H9 (cell line): ENCODE measurements at regions not wholly inside any gene's neighbourhood (a gene's known extent, or its start where the extent isn't known, plus 50 kb on each side); places are given as distances from the start of the nearest gene placed in this dataset.

Experiments
- DNase-seq: peaks from one replicate; pipeline ENCODE4 v3.0.0-alpha.2; 2017
- H2AFZ ChIP-seq: one replicate; pipeline ENCODE4 v1.6.1; 2013; ENCODE audit warnings: mild to moderate bottlenecking, low read length, control low read depth, moderate library complexity
- H2AK5ac ChIP-seq: 2 replicates; pipeline ENCODE4 v1.6.1; 2013; ENCODE audit warnings: low read length, control low read depth, mixed read lengths; ENCODE audit not compliant: insufficient read length
- H2BK120ac ChIP-seq: one replicate; pipeline ENCODE4 v1.6.1; 2013; ENCODE audit warnings: low read depth, mild to moderate bottlenecking, low read length, control low read depth, inconsistent platforms; ENCODE audit not compliant: poor library complexity, severe bottlenecking
- H2BK12ac ChIP-seq: 2 replicates; pipeline ENCODE4 v1.6.1; 2013; ENCODE audit warnings: low read length, control low read depth, mixed read lengths, low read depth; ENCODE audit not compliant: insufficient read length
- H2BK15ac ChIP-seq: 2 replicates; pipeline ENCODE4 v1.6.1; 2013; ENCODE audit warnings: low read depth, low read length, control low read depth
- H2BK20ac ChIP-seq: one replicate; pipeline ENCODE4 v1.6.1; 2013; ENCODE audit warnings: low read depth, mild to moderate bottlenecking, low read length, control low read depth, inconsistent platforms; ENCODE audit not compliant: poor library complexity, severe bottlenecking
- H2BK5ac ChIP-seq: 2 replicates; pipeline ENCODE4 v1.6.1; 2013; ENCODE audit warnings: low read length, control low read depth, mixed read lengths; ENCODE audit not compliant: insufficient read length
- H3K14ac ChIP-seq: 2 replicates; pipeline ENCODE4 v1.6.1; 2013; ENCODE audit warnings: low read length, control low read depth; ENCODE audit not compliant: insufficient read depth
- H3K18ac ChIP-seq: 2 replicates; pipeline ENCODE4 v1.6.1; 2013; ENCODE audit warnings: low read depth, mild to moderate bottlenecking, mixed read lengths, low read length, control low read depth; ENCODE audit not compliant: insufficient read length
- H3K23ac ChIP-seq: 2 replicates; pipeline ENCODE4 v1.6.1; 2013; ENCODE audit warnings: low read length, control low read depth, mixed read lengths, low read depth; ENCODE audit not compliant: insufficient read length
- H3K23me2 ChIP-seq: 2 replicates; pipeline ENCODE4 v1.6.1; 2013; ENCODE audit warnings: low read depth, mild to moderate bottlenecking, mixed read lengths, low read length, control low read depth; ENCODE audit not compliant: insufficient read length, poor library complexity, severe bottlenecking
- H3K27ac ChIP-seq: 2 replicates; pipeline ENCODE4 v1.5.1; 2013; ENCODE audit warnings: low read length, control low read depth, mixed read lengths, low read depth; ENCODE audit not compliant: insufficient read length
- H3K27me3 ChIP-seq: 2 replicates; pipeline ENCODE4 v1.6.1; 2013; ENCODE audit warnings: low read length, control low read depth, inconsistent platforms; ENCODE audit not compliant: insufficient read depth
- H3K4ac ChIP-seq: 2 replicates; pipeline ENCODE4 v1.6.1; 2013; ENCODE audit warnings: low read depth, mild to moderate bottlenecking, control low read depth, inconsistent platforms, low read length, moderate library complexity
- H3K4me1 ChIP-seq: 2 replicates; pipeline ENCODE4 v1.6.1; 2013; ENCODE audit warnings: low read length, control low read depth, inconsistent platforms; ENCODE audit not compliant: insufficient read depth
- H3K4me2 ChIP-seq: 2 replicates; pipeline ENCODE4 v1.6.1; 2013; ENCODE audit warnings: low read length, control low read depth, mixed read lengths; ENCODE audit not compliant: insufficient read length, insufficient read depth
- H3K56ac ChIP-seq: 2 replicates; pipeline ENCODE4 v1.6.1; 2013; ENCODE audit warnings: low read depth, mild to moderate bottlenecking, mixed read lengths, low read length, control low read depth; ENCODE audit not compliant: insufficient read length
- H3K79me1 ChIP-seq: 2 replicates; pipeline ENCODE4 v1.6.1; 2013; ENCODE audit warnings: low read depth, mild to moderate bottlenecking, moderate library complexity, low read length, control low read depth, inconsistent platforms; ENCODE audit not compliant: insufficient read depth, poor library complexity, severe bottlenecking
- H3K79me2 ChIP-seq: 2 replicates; pipeline ENCODE4 v1.6.1; 2013; ENCODE audit warnings: low read length, control low read depth, inconsistent platforms; ENCODE audit not compliant: insufficient read depth
- H3K9ac ChIP-seq: 2 replicates; pipeline ENCODE4 v1.6.1; 2013; ENCODE audit warnings: low read length, control low read depth, mixed read lengths; ENCODE audit not compliant: insufficient read length; ENCODE audit errors: extremely low read depth
- H3K9me3 ChIP-seq: one replicate; pipeline ENCODE4 v1.6.1; 2013; ENCODE audit warnings: low read depth, low read length, inconsistent platforms; ENCODE audit not compliant: control insufficient read depth
- H3T11ph ChIP-seq: one replicate; pipeline ENCODE4 v1.6.1; 2013; ENCODE audit warnings: mild to moderate bottlenecking, low read length, control low read depth, inconsistent platforms
- H4K20me1 ChIP-seq: one replicate; pipeline ENCODE4 v1.6.1; 2013; ENCODE audit not compliant: control insufficient read depth, insufficient read length, insufficient read depth
- H4K5ac ChIP-seq: 2 replicates; pipeline ENCODE4 v1.6.1; 2013; ENCODE audit warnings: low read depth, mild to moderate bottlenecking, mixed read lengths, low read length, control low read depth; ENCODE audit not compliant: insufficient read length
- H4K8ac ChIP-seq: replicated peaks from 2 replicates; pipeline ENCODE4 v1.6.1; 2013; ENCODE audit warnings: low read length, control low read depth, mixed read lengths, low read depth; ENCODE audit not compliant: insufficient read length
- H4K91ac ChIP-seq: 2 replicates; pipeline ENCODE4 v1.6.1; 2013; ENCODE audit warnings: low read depth, mild to moderate bottlenecking, moderate library complexity, mixed read lengths, low read length, control low read depth; ENCODE audit not compliant: insufficient read length
- H3K27ac Mint-ChIP-seq, 3 experiments: 2 replicates in 2 of 3; 3 replicates in 1 of 3; pipeline ENCODE4 v1.8.0; 2020 to 2021; ENCODE audit warnings: mixed read lengths in 3 of 3, mild to moderate bottlenecking in 1 of 3, moderate library complexity in 1 of 3
- H3K27me3 Mint-ChIP-seq: 2 replicates; pipeline ENCODE4 v1.8.0; 2021; ENCODE audit warnings: low read depth, mild to moderate bottlenecking, moderate library complexity, mixed read lengths
- H3K36me3 Mint-ChIP-seq, 3 experiments: 2 replicates in 2 of 3; 3 replicates in 1 of 3; pipeline ENCODE4 v1.8.0; 2020 to 2021; ENCODE audit warnings: low read depth in 3 of 3, mixed read lengths in 3 of 3; ENCODE audit not compliant: insufficient read depth in 1 of 3
- H3K4me1 Mint-ChIP-seq, 2 experiments: 2 replicates each; pipeline ENCODE4 v1.8.0; 2020; ENCODE audit warnings: mixed read lengths in 2 of 2
- H3K4me3 Mint-ChIP-seq, 2 experiments: 2 replicates in 1 of 2; 3 replicates in 1 of 2; pipeline ENCODE4 v1.8.0; 2020 to 2021; ENCODE audit warnings: mild to moderate bottlenecking in 2 of 2, mixed read lengths in 2 of 2, moderate library complexity in 1 of 2
- H3K9me3 Mint-ChIP-seq, 2 experiments: 2 replicates in 1 of 2; 3 replicates in 1 of 2; pipeline ENCODE4 v1.8.0; 2020; ENCODE audit warnings: mild to moderate bottlenecking in 2 of 2, mixed read lengths in 2 of 2, moderate library complexity in 1 of 2
- WGBS: extraction: QIAGEN DNeasy Blood & Tissue Kit; methylation state at CpG from one replicate; pipeline ENCODE4 v1.1.7; 2013; ENCODE audit warnings: missing lambda C conversion rate, low lambda C conversion rate, mixed read lengths; ENCODE audit not compliant: insufficient read length; ENCODE audit errors: extremely low coverage; 5-methylcytosine and 5-hydroxymethylcytosine counted together
- TF ChIP-seq, protein P1 (sequence below): fragments of 200-600 bp; sonication (generic); conservative IDR thresholded peaks from 3 replicates; pipeline ENCODE4 v1.8.0; 2021; ENCODE audit warnings: antibody characterized with exemption, mild to moderate bottlenecking

DNA sequence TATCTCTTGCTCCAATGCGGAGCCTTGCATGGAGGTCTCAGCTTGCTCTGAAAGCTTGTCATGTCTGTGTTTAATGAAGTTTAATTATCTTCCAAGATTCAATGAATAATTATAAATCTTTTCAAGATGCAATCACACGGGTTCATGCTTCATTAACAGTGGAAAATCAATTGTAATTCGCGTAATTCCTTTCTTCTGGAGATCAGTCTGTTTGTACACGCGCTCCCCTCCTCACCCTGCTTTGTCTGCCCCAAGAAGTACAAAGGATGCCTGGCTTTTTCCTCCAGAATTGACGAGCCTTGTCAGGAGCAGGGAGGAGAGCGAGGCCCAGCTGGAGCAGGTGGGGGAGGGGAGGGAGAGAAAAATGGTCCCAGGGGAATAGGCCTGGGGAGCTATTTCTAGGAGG, 65.0 kb upstream of the DISP3 start:
- Histone ChIP-seq H3K18ac (no peak overlapping the region), H3K4me1 (0 out of 2 replicates have a peak, but pooled peaks cover 6% of the 10 kb centered on the region), H3K79me2 (no peaks in the 10 kb centered on the region), H2BK12ac (no peak overlapping the region), H3K9me3 (no peaks in the 10 kb centered on the region), H4K91ac (no peak overlapping the region), H3K4ac (no peak overlapping the region), H3K23me2 (no peaks in the 10 kb centered on the region), H4K8ac (no peak overlapping the region), H2BK20ac (no peak overlapping the region), H4K5ac (no peak overlapping the region), H3K27ac (no peak overlapping the region), H3K9ac (no peak overlapping the region), H3T11ph (no peak overlapping the region), H2BK5ac (no peak overlapping the region), H2BK15ac (no peak overlapping the region), H4K20me1 (no peaks in the 10 kb centered on the region), H3K27me3 (no peaks in the 10 kb centered on the region), H2AK5ac (no peak overlapping the region), H2AFZ (no peak overlapping the region), H3K4me2 (no peak overlapping the region), H3K14ac (no peak overlapping the region), H3K79me1 (no peaks in the 10 kb centered on the region), H2BK120ac (no peak overlapping the region), H3K56ac (no peak overlapping the region), H3K23ac (no peak overlapping the region)
- Mint-ChIP-seq H3K4me3 (no peak overlapping the region; a peak in 1 of 5 replicates), H3K27me3 (peaks cover 12% of the 10 kb centered on the region), H3K27ac (peak overlapping the region in 2 of 3 experiments; percentile 21 to 85; a peak in 2 of 7 replicates), H3K9me3 (no peaks in the 10 kb centered on the region), H3K36me3 (no peaks in the 10 kb centered on the region), H3K4me1 (peaks cover 30 to 39% of the 10 kb centered on the region in 2 experiments)
- no CpG with 5 or more reads among the region's 8 CpGs for WGBS
- DNase-seq = no peak
- TF ChIP-seq, protein P1, sequence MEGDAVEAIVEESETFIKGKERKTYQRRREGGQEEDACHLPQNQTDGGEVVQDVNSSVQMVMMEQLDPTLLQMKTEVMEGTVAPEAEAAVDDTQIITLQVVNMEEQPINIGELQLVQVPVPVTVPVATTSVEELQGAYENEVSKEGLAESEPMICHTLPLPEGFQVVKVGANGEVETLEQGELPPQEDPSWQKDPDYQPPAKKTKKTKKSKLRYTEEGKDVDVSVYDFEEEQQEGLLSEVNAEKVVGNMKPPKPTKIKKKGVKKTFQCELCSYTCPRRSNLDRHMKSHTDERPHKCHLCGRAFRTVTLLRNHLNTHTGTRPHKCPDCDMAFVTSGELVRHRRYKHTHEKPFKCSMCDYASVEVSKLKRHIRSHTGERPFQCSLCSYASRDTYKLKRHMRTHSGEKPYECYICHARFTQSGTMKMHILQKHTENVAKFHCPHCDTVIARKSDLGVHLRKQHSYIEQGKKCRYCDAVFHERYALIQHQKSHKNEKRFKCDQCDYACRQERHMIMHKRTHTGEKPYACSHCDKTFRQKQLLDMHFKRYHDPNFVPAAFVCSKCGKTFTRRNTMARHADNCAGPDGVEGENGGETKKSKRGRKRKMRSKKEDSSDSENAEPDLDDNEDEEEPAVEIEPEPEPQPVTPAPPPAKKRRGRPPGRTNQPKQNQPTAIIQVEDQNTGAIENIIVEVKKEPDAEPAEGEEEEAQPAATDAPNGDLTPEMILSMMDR = no peak
